Kasumi-1 (cell line): ENCODE measurements at regions not wholly inside any gene's neighbourhood (a gene's known extent, or its start where the extent isn't known, plus 50 kb on each side); places are given as distances from the start of the nearest gene placed in this dataset.

Experiments used
- DNase-seq, 2 experiments: peaks; one replicate each; lab custom pipeline; 2025; lab: John Stamatoyannopoulos, UW

GRCh38 chr21:15370462-15370975 lies 305.7 kb upstream of the NRIP1 start:
- no peak for DNase-seq

GRCh38 chr21:15373941-15374340 lies 309.1 kb upstream of the NRIP1 start:
- no peak for DNase-seq

GRCh38 chr21:15379776-15380175 lies 315.0 kb upstream of the NRIP1 start:
- no peak for DNase-seq

GRCh38 chr21:15383588-15383987 lies 318.8 kb upstream of the NRIP1 start:
- no peak for DNase-seq

GRCh38 chr21:15390049-15390448 lies 325.2 kb upstream of the NRIP1 start:
- DNase-seq: no peak

- no peak for DNase-seq
Measured at GRCh38 chr21:15397258-15397657, 332.5 kb upstream of the NRIP1 start.

- no peak for DNase-seq
Measured at GRCh38 chr21:15400905-15401304, 328.9 kb upstream of the USP25 start.

GRCh38 chr21:15401331-15401730 lies 328.5 kb upstream of the USP25 start:
- DNase-seq: no peak

- no peak for DNase-seq
Measured at GRCh38 chr21:15405214-15405613, 324.6 kb upstream of the USP25 start.

GRCh38 chr21:15406791-15407190 lies 323.0 kb upstream of the USP25 start:
- DNase-seq: no peak

GRCh38 chr21:15407585-15407984 lies 322.2 kb upstream of the USP25 start:
- DNase-seq: no peak

- no peak for DNase-seq
Measured at GRCh38 chr21:15408089-15408488, 321.7 kb upstream of the USP25 start.

- no peak for DNase-seq
Measured at GRCh38 chr21:15409031-15409430, 320.8 kb upstream of the USP25 start.

GRCh38 chr21:15410853-15411252 lies 318.9 kb upstream of the USP25 start:
- no peak for DNase-seq

GRCh38 chr21:15414057-15414456 lies 315.7 kb upstream of the USP25 start:
- no peak for DNase-seq

GRCh38 chr21:15415541-15416261 lies 314.1 kb upstream of the USP25 start:
- no peak for DNase-seq

- no peak for DNase-seq
Measured at GRCh38 chr21:15421441-15421881, 308.3 kb upstream of the USP25 start.

GRCh38 chr21:15421947-15422346 lies 307.8 kb upstream of the USP25 start:
- DNase-seq: no peak

- DNase-seq: no peak
Measured at GRCh38 chr21:15422783-15423182, 307.0 kb upstream of the USP25 start.

GRCh38 chr21:15423676-15424445 lies 305.9 kb upstream of the USP25 start:
- DNase-seq: no peak

GRCh38 chr21:15425049-15425448 lies 304.7 kb upstream of the USP25 start:
- no peak for DNase-seq

GRCh38 chr21:15430023-15430422 lies 299.8 kb upstream of the USP25 start:
- no peak for DNase-seq

GRCh38 chr21:15430577-15430976 lies 299.2 kb upstream of the USP25 start:
- DNase-seq: no peak
